Hepatocyte (in vitro differentiated cells): ENCODE measurements at regions not wholly inside any gene's neighbourhood (a gene's known extent, or its start where the extent isn't known, plus 50 kb on each side); places are given as distances from the start of the nearest gene placed in this dataset.

Source experiments
- DNase-seq: peaks from one replicate; pipeline ENCODE4 v3.0.0-alpha.2; 2016; ENCODE audit warnings: low spot score
- H2AFZ ChIP-seq: fragments of 200-600 bp; sonication (generic); 2 replicates; pipeline ENCODE4 v1.6.0; 2016; ENCODE audit warnings: antibody characterized with exemption, mild to moderate bottlenecking
- H3K27ac ChIP-seq: fragments of 200-600 bp; sonication (generic); 2 replicates; pipeline ENCODE4 v1.5.1; 2016; ENCODE audit warnings: mild to moderate bottlenecking
- H3K27me3 ChIP-seq: fragments of 200-600 bp; sonication (generic); 2 replicates; pipeline ENCODE4 v1.6.1; 2016
- H3K36me3 ChIP-seq: fragments of 200-600 bp; sonication (generic); replicated peaks from 2 replicates; pipeline ENCODE4 v1.5.1; 2016; ENCODE audit warnings: low read depth; ENCODE audit not compliant: insufficient read depth
- H3K4me1 ChIP-seq: fragments of 200-600 bp; sonication (generic); 2 replicates; pipeline ENCODE4 v1.5.1; 2016; ENCODE audit warnings: mild to moderate bottlenecking, moderate library complexity; ENCODE audit not compliant: insufficient read depth
- H3K4me2 ChIP-seq: fragments of 200-600 bp; sonication (generic); 2 replicates; pipeline ENCODE4 v1.6.0; 2016
- H3K4me3 ChIP-seq: fragments of 200-600 bp; sonication (generic); 2 replicates; pipeline ENCODE4 v1.5.1; 2016; ENCODE audit warnings: mild to moderate bottlenecking
- H3K79me2 ChIP-seq: fragments of 200-600 bp; sonication (generic); 2 replicates; pipeline ENCODE4 v1.6.0; 2017; ENCODE audit warnings: mild to moderate bottlenecking
- H3K9me2 ChIP-seq: fragments of 200-600 bp; sonication (generic); replicated peaks from 2 replicates; pipeline ENCODE4 v1.6.0; 2017; ENCODE audit warnings: mild to moderate bottlenecking; ENCODE audit not compliant: insufficient read depth
- H3K9me3 ChIP-seq: fragments of 200-600 bp; sonication (generic); 2 replicates; pipeline ENCODE4 v1.5.1; 2016; ENCODE audit warnings: low read depth, mild to moderate bottlenecking
- H4K20me1 ChIP-seq: fragments of 200-600 bp; sonication (generic); 2 replicates; pipeline ENCODE4 v1.6.0; 2016; ENCODE audit warnings: mild to moderate bottlenecking; ENCODE audit not compliant: insufficient read depth, poor library complexity, severe bottlenecking
- CTCF ChIP-seq: fragments of 200-600 bp; sonication (generic); IDR thresholded peaks from 2 replicates; pipeline ENCODE4 v1.5.1; 2016; ENCODE audit warnings: antibody characterized with exemption, mild to moderate bottlenecking; ENCODE audit not compliant: poor library complexity
- EZH2 ChIP-seq: fragments of 200-600 bp; sonication (generic); IDR thresholded peaks from 2 replicates; pipeline ENCODE4 v1.6.1; 2016; ENCODE audit warnings: antibody characterized with exemption, mild to moderate bottlenecking, borderline replicate concordance
- EZH2phosphoT487 ChIP-seq: fragments of 200-600 bp; sonication (generic); IDR thresholded peaks from one replicate; pipeline ENCODE4 v1.6.1; 2018; ENCODE audit warnings: antibody characterized with exemption, mild to moderate bottlenecking, low read depth, moderate library complexity; ENCODE audit not compliant: unreplicated experiment, severe bottlenecking
- WGBS: methylation state at CpG from one replicate; pipeline ENCODE4 v1.1.6; 2016; ENCODE audit warnings: low lambda C conversion rate; ENCODE audit errors: missing lambda C conversion rate; 5-methylcytosine and 5-hydroxymethylcytosine counted together

DNA sequence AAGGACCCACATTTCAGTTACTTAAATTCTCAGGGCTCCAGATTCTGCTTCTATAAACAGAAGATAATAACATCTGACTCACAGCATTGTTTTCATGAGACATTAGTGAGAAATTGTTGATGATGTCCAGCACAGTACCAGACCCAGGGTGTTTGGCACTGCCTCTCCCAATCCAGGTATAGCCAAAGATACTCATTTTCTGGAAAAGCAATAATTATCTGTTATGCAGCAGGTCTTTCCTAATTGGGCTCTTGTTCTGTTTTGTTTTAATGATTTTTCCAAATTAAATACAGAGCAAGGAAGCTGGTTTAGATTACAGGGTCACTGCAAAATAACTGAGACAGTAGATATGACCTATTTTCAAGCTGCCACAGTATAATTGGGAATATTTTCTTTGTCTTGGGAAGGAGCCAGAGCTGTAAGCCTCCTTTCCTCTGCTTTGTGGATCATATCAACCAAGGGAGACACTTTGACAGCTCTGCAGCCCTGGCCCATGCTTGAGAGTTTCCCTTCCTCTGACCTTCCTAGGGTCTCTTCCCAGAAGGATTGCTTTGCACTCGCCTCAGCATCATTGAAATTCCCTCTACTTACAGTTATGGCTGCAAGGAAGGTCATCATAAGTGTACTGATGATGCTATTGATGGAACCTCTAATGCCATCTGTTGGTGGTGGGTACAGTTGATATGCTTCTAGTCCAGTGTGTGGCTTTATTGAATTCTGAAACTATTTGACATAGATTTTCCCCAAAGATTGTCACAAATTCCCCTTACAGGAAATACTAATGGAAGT lies 522.4 kb upstream of the ADAMTS9 start:
- H3K4me1 ChIP-seq, result no peaks in the 10 kb centered on the region
- H3K36me3 ChIP-seq, result no peaks in the 10 kb centered on the region
- no peaks in the 10 kb centered on the region for H3K9me2 ChIP-seq
- TF ChIP-seq EZH2, result no peak
- no peak for TF ChIP-seq CTCF
- TF ChIP-seq EZH2phosphoT487, result no peak
- no peak overlapping the region for H3K4me2 ChIP-seq
- no peaks in the 10 kb centered on the region for H3K9me3 ChIP-seq
- no peak for DNase-seq
- H3K27me3 ChIP-seq, result no peaks in the 10 kb centered on the region
- H2AFZ ChIP-seq, result no peak overlapping the region
- H4K20me1 ChIP-seq, result no peaks in the 10 kb centered on the region
- H3K79me2 ChIP-seq, result no peaks in the 10 kb centered on the region
- 80% methylated on average over 1 of the region's 1 CpG for WGBS
- no peak overlapping the region for H3K27ac ChIP-seq
- H3K4me3 ChIP-seq, result no peak overlapping the region

- Histone ChIP-seq H4K20me1 (no peaks in the 10 kb centered on the region), H3K9me2 (no peaks in the 10 kb centered on the region), H3K79me2 (no peaks in the 10 kb centered on the region), H3K9me3 (no peaks in the 10 kb centered on the region), H3K4me3 (no peak overlapping the region), H3K36me3 (no peaks in the 10 kb centered on the region), H3K4me1 (peaks cover 8% of the 10 kb centered on the region), H3K4me2 (no peak overlapping the region), H3K27ac (no peak overlapping the region), H3K27me3 (no peaks in the 10 kb centered on the region), H2AFZ (no peak overlapping the region)
- no peak for TF ChIP-seq CTCF
- TF ChIP-seq EZH2phosphoT487, result no peak
- no peak for TF ChIP-seq EZH2
- no peak for DNase-seq
- WGBS, result 86% methylated on average over 2 of the region's 2 CpGs
Observed at GRCh38 chr3:65202395-65202794, 514.6 kb upstream of the ADAMTS9 start.

DNA sequence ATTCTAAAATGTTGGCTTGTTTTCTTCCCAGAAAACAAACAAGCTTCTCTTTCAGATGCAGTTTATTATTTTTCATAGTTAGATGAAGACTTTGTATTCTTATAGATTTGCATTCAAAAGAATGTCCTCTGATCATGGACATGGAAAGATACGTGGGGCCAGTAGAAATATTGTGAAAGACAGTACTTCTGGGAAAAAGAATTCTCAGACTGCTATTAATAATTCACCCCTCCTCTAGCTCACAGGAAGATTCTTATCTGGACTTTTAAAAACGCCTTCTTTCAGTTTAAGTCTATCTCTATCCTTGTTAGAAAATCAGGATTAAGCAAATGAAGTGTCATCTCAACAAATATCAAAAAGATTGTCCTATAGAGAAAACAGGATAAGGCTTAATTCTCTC lies 514.1 kb upstream of the ADAMTS9 start:
- H3K9me2 ChIP-seq, result no peaks in the 10 kb centered on the region
- DNase-seq, result no peak
- no peaks in the 10 kb centered on the region for H4K20me1 ChIP-seq
- H2AFZ ChIP-seq, result no peak overlapping the region
- TF ChIP-seq EZH2phosphoT487 (no peak), CTCF (no peak), EZH2 (no peak)
- H3K27me3 ChIP-seq, result no peaks in the 10 kb centered on the region
- H3K4me2 ChIP-seq, result no peak overlapping the region
- peaks cover 8% of the 10 kb centered on the region for H3K4me1 ChIP-seq
- H3K27ac ChIP-seq, result no peak overlapping the region
- 38% methylated on average over 2 of the region's 2 CpGs for WGBS
- H3K4me3 ChIP-seq, result no peak overlapping the region
- H3K36me3 ChIP-seq, result no peaks in the 10 kb centered on the region
- no peaks in the 10 kb centered on the region for H3K9me3 ChIP-seq
- H3K79me2 ChIP-seq, result no peaks in the 10 kb centered on the region
